Upper lobe of left lung (tissue), 4 donors: ENCODE measurements at regions not wholly inside any gene's neighbourhood (a gene's known extent, or its start where the extent isn't known, plus 50 kb on each side); places are given as distances from the start of the nearest gene placed in this dataset.

Experiments
- EP300 ChIP-seq, 4 donors: sonication (generic); formaldehyde crosslinking; IDR thresholded peaks; one replicate each; pipeline ENCODE4 v1.5.1; 2017; ENCODE audit warnings: antibody characterized with exemption in 4 of 4, control low read depth in 2 of 4
- POLR2A ChIP-seq, 4 donors: fragments of 450-650 bp; IDR thresholded peaks; one replicate each; pipeline ENCODE4 v1.5.1; 2016 to 2017; ENCODE audit warnings: antibody characterized with exemption in 4 of 4, mild to moderate bottlenecking in 2 of 4
- POLR2AphosphoS5 ChIP-seq, 2 donors: sonication (generic); formaldehyde crosslinking; IDR thresholded peaks; one replicate each; pipeline ENCODE4 v1.5.1; 2017; ENCODE audit warnings: antibody characterized with exemption in 2 of 2
- TF ChIP-seq, protein P1 (sequence below), 6 experiments: fragments of 450-650 bp in 4 of 6; fragments of 200-600 bp in 2 of 6; sonication (generic) in 2 of 6; IDR thresholded peaks; one replicate each; pipeline ENCODE4 v1.5.1; 2016 to 2019; ENCODE audit warnings: antibody characterized with exemption in 6 of 6

DNA sequence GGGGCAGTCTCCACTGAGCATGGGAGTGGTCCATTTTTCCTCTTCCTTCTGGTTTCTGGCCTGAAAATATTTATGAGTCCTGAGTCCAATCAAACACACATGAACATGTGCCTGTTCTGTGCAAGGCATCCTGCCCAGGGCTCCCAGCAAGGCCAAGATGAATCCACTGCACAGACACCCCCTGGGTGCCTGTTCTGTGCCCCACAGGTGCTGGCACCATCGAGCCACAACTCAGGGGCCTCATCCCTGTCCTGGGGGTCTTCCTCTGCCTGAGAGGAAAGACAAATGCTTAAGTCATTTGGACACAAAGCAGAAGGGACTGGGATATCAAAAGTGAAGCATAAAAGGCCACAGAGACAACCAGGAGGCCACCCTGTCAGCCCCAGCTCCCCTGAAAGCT, 87.4 kb upstream of the IQSEC1 start:
- TF ChIP-seq EP300 (IDR thresholded peaks at IDR 0.05) (no peak), POLR2AphosphoS5 (IDR thresholded peaks at IDR 0.05) (no peak), POLR2A (IDR thresholded peaks at IDR 0.05) (no peak)
- TF ChIP-seq, protein P1, sequence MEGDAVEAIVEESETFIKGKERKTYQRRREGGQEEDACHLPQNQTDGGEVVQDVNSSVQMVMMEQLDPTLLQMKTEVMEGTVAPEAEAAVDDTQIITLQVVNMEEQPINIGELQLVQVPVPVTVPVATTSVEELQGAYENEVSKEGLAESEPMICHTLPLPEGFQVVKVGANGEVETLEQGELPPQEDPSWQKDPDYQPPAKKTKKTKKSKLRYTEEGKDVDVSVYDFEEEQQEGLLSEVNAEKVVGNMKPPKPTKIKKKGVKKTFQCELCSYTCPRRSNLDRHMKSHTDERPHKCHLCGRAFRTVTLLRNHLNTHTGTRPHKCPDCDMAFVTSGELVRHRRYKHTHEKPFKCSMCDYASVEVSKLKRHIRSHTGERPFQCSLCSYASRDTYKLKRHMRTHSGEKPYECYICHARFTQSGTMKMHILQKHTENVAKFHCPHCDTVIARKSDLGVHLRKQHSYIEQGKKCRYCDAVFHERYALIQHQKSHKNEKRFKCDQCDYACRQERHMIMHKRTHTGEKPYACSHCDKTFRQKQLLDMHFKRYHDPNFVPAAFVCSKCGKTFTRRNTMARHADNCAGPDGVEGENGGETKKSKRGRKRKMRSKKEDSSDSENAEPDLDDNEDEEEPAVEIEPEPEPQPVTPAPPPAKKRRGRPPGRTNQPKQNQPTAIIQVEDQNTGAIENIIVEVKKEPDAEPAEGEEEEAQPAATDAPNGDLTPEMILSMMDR (IDR thresholded peaks at IDR 0.05) = no peak
